ENCODE measurements at regions not wholly inside any gene's neighbourhood (a gene's known extent, or its start where the extent isn't known, plus 50 kb on each side); places are given as distances from the start of the nearest gene placed in this dataset.

DNA sequence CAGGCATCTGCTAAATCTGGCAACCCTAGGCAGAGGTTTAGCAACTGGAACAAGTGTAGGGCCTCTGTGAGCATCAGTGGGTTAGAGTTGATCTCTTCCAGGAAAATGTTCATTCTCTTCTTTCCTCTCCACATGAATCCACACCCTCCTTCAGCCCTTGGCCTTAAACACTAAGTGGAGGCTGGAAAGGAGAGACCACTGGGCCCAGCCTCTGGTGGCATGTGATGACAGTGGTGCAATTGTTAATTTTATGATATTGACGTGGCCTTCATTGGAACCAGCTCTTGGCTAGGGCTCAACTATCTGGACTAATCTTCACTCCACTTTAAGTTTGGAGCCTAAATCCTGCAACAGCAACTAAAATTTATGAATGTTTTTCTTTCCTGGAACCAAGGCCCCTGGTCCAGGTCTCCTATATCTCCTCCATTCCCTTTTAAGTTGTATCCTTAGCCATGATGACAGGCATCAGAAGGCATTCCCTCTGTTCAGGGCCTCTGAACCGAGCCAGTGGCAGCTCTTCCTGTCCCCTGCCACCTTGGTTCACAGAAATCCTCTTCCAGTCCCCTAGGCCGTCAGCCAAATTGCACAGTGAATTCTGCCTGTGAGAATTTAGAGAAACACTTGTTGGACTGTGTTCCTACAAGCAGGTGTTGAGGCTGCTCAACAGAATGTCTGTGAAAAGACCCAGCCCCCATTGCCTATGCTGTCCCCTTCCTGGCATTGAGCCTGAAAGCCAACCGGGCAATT, 132.2 kb downstream of the PSMG1 start:
- DNase-seq: no peak

- no peak for DNase-seq
Observed at GRCh38 chr21:39048574-39048973, 134.7 kb downstream of the PSMG1 start.

GRCh38 chr21:39048064-39048463, 135.2 kb downstream of the PSMG1 start:
- DNase-seq: no peak

DNA sequence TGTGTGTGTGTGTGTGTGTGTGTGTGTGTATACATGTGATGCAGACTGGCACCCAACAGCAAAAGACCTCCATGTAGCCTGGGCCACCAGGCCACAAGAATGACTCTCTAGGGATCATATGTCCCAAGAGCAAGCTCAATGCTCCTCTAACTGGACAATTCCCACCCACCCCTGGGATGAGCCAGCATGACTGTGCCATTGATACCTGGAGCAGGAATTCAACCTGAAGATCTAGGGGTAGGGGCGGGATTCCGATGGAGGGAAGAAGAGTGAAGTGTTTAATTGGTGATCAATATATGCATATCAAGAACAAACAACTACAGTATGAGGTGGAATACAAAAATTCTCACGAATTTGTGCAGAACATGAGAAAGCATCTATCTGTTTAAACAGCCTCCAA, 136.2 kb downstream of the PSMG1 start:
- DNase-seq: no peak

- DNase-seq: no peak
Observed at GRCh38 chr21:39046236-39046916, 136.9 kb downstream of the PSMG1 start.

DNA sequence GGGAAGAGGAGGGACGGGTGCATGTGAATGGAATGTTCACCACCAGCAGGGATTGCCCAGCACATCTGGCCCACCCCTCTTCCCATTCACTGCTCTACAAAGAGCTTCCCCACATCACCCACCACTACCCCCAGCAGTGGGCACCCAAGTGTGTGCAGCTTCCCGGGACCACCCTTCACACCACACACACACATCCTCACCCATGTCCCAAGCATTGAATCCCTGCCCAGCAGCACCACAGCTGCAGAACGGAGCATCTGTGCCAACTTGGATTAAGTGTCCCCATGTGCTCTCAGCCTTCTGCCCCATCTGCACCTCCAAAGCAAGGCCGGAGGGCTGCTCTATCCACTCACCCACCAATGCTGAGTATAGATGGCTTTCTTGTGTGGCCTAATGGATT, 141.4 kb downstream of the PSMG1 start:
- DNase-seq: no peak

- DNase-seq: peak; percentile 46 to 47
Observed at GRCh38 chr21:39040494-39041110, 142.6 kb downstream of the PSMG1 start.

DNA sequence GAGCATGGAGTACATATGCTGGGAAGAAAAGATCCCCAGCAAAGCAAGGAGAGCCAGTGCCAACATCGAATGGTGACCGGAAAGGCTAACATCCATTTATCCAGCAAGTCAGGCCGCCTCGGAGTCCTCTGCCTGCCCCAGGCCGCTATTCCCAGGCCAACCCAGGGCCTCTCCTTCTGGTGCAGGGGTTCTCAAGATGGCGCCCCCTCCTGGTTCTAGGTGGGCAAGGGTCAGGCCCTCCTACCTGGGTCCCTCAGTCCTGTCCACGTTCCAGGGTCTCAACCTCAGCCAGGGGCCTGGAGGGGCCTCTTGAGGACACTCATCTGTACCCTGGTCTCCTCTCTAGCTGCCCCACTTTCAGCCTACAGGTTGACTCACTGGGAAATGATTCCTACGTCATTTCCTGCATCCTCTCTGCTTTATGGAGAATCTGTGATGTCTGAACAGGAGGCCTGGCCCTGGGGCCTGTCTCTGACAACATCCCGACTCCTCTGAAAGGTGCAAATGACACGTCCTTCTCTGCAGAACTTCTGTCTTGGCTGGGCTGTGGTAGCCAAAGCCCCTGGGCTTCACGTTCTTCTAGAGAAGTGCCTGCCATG, 145.3 kb downstream of the PSMG1 start:
- no peak for DNase-seq

DNA sequence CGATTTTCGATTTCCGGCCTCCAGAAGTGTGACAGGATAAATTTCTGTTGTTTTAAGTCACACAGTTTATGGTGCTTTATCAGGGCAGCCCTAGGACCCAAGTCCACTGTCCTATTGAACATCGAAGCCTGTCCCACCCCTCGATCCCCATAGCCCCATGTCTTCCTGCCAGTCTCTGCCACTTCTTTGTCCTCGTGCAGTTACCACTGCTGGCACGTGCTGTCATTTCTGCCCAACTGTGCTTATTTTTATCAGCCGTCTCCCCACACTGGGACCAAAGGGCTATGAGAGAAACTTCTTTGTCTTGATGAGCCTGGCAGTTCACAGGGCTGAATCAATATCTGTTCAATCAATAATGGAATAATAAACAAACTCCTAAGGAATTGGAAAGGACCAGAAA, 146.7 kb downstream of the PSMG1 start:
- no peak for DNase-seq

- DNase-seq: no peak
Observed at GRCh38 chr21:39034590-39035536, 148.4 kb downstream of the PSMG1 start.

GRCh38 chr21:39033878-39034589, 149.2 kb downstream of the PSMG1 start:
- no peak for DNase-seq

- DNase-seq: no peak
Observed at GRCh38 chr21:39029900-39030884, 153.1 kb downstream of the PSMG1 start.

DNA sequence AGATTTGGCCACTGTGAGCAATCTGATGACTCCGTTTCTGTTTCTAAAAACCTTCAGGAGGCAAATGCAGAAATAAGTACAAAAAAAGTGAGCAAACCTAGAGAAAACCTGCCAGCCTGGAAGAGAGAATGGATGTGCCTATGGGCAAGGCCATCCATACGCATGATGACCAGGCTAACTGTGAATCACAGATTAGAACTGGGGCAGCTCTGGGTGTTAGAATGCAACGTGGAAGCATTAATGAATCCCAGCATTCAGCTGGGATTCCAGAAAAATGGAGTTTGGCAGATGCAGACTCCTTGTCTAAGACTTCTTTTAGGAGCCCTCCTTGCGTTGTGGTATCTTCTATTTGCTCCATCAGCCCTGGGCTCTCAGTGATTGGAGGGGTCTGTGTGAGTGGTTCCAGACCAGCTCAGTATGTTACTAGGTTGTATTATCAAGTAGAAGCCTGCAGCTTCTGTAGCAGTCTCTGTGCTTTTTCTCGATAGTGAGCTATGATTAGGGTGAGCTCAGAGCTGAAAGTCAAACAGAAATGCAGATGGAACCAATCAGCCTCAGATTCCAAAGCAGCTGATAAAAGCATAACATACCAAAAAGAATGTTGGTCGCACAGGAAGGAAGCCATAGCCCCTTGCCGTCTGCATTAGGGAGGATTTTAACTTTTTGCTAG, 154.0 kb downstream of the PSMG1 start:
- DNase-seq: no peak

GRCh38 chr21:39025198-39025597, 158.1 kb downstream of the PSMG1 start:
- DNase-seq: no peak

GRCh38 chr21:39024538-39024937, 158.7 kb downstream of the PSMG1 start:
- DNase-seq: no peak

DNA sequence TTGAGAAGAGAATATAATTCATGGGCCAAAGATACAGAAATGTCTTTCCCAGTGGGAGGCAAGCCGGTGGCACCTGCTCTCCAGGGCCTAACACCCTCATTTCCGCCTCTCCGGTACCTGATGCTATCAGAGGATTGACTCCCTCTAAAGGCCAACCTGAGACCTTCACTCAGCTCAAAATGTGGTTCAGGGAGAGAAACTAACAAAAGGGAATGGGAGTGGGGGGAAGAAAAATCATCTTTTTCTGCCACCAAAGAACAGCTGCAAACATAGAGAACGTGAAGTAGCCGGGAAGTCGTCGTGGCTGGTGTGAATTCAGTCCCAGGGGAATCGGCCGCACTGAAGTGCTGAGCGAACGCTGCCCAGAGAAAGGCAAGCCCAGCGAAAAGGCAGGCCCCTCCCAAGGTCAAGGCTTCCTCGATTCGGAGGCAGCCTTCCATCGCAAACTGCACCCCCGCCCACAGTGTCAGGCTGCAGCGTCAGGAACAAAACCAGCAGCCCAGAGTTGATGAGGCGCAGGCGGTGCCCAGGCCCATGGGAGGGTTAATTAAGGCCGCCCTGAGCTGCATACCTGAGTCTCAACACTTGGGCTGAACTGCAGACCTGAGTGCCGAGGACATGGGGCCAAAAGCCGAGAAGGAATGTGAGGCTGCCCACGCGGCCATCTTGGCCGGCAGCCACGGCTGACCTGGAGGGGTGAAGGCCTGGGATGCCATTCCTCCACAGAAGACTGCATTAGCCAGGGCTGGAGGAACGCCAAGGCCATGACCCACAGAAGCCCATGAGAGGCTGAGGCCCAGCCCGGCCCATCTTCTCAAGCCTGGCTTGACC, 160.2 kb downstream of the PSMG1 start:
- DNase-seq: no peak

GRCh38 chr21:39022466-39022862, 160.8 kb downstream of the PSMG1 start:
- peak in 1 of 2 experiments; percentile 5 for DNase-seq

DNA sequence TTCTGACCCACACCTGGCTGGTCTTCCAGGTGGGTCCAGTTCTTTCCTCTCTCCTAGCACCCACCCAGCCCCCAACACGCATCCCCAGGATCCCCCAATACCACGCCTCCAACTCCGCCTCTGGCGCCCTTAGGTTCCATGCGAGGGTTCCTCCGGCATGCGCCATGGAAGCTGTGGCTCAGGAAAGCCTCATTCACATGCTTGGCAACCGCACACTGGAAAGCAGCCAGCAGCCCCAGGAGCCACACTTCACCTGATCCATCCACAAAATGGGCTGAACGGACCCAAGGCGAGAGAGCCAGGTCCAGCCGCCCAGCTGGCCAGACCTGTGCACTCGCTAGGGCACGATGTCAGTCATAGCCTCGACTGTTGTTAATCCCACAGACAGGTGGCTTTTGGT, 161.2 kb downstream of the PSMG1 start:
- DNase-seq: no peak

- no peak for DNase-seq
Observed at GRCh38 chr21:39021478-39021832, 161.8 kb downstream of the PSMG1 start.

All from Kasumi-1 (cell line).